K562 (cell line): ENCODE measurements at regions not wholly inside any gene's neighbourhood (a gene's known extent, or its start where the extent isn't known, plus 50 kb on each side); places are given as distances from the start of the nearest gene placed in this dataset.
A peak's percentile ranks its signal among the peaks of the same experiment; 100 is the strongest.

ENCODE experiments used
- PTBP1 ChIP-seq: fragments of 200-400 bp; formaldehyde crosslinking; IDR thresholded peaks from 2 replicates; pipeline ENCODE4 v1.6.1; 2017; ENCODE audit warnings: low read depth, low read length
- TF ChIP-seq, protein P1 (sequence below), 2 experiments: fragments of 450-650 bp; formaldehyde crosslinking in 1 of 2; IDR thresholded peaks; 2 replicates each; pipeline versions ENCODE4 v1.4.0 to v1.6.1; 2014 to 2020; ENCODE audit warnings: mild to moderate bottlenecking in 2 of 2, borderline replicate concordance in 1 of 2, low read depth in 1 of 2

DNA sequence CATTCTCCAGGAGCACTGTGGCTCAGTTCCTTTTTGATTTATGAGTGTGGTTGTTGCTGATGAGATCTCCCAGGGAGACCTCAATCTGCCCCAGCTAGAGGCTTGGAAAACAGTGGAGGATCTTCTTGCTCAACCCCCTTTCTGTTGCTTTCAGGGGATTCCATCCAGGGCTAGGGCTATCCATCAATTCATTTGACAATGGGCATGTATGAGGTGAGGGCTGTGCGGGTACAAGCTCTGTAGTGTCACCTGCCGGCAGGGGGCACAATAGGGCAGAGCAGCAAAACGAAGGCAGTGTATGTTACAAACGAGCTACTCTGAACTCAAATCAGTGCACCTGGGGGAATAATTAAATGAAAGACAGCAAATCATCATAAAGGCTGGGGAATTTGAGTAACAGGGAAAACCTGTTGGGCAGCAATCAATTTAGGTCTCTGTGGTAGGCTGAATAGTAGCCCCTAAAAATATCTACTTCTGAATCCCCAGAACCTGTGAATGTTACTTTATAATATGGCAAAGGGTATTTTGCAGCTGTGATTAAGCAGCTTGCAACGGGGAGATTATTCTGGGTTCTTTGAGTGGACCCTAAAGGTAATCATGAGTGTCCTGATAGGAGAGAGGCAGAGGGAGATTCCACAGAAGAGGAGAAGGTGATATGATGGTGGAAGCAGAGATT is 170.3 kb upstream of the ZBED5 start (continued):
- TF ChIP-seq, protein P1, sequence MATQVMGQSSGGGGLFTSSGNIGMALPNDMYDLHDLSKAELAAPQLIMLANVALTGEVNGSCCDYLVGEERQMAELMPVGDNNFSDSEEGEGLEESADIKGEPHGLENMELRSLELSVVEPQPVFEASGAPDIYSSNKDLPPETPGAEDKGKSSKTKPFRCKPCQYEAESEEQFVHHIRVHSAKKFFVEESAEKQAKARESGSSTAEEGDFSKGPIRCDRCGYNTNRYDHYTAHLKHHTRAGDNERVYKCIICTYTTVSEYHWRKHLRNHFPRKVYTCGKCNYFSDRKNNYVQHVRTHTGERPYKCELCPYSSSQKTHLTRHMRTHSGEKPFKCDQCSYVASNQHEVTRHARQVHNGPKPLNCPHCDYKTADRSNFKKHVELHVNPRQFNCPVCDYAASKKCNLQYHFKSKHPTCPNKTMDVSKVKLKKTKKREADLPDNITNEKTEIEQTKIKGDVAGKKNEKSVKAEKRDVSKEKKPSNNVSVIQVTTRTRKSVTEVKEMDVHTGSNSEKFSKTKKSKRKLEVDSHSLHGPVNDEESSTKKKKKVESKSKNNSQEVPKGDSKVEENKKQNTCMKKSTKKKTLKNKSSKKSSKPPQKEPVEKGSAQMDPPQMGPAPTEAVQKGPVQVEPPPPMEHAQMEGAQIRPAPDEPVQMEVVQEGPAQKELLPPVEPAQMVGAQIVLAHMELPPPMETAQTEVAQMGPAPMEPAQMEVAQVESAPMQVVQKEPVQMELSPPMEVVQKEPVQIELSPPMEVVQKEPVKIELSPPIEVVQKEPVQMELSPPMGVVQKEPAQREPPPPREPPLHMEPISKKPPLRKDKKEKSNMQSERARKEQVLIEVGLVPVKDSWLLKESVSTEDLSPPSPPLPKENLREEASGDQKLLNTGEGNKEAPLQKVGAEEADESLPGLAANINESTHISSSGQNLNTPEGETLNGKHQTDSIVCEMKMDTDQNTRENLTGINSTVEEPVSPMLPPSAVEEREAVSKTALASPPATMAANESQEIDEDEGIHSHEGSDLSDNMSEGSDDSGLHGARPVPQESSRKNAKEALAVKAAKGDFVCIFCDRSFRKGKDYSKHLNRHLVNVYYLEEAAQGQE (IDR thresholded peaks at IDR 0.05; ENCODE audit: borderline replicate concordance), result peak; percentile 50; the same call in 1 of the 2 replicates
- TF ChIP-seq, protein P1 (CRISPR knock-in tag; IDR thresholded peaks at IDR 0.05; ENCODE audit: low read depth), result no peak
- TF ChIP-seq PTBP1, result no peak
